ENCODE measurements at regions not wholly inside any gene's neighbourhood (a gene's known extent, or its start where the extent isn't known, plus 50 kb on each side); places are given as distances from the start of the nearest gene placed in this dataset.

DNA sequence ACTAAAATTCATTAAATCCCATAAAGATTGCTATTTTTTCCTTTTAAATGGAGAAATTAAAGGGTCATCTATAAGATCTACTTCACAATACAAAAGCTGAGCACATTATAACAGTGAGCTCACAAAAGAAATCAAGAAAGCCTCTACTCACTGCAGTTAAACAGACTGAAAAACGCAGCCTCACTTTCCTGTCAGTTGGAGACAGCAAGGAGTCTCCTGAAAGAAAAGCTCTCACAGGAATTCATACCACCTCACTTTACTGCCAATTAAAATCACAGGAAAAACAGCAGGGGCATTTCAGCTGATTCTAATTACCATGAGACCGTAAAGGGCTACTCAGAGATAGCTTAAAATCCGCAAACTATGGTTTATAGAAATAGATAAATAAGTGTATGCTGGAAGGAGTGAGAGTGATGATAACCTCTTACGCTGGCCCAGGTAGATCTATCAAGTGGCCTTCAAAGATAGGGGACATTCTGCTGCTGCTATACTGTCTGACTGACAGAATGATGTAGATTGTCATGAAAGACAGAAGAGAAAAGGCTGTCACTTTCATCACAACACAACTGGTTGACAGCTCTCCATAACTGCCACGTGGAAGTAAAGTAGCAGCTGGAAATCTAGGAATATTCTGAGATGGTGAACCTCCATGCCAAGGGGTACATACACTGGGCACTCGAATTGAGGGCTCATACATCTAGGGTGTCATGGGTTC, 1333.7 kb upstream of the DIAPH2 start:
- no peak overlapping the region for H3K4me3 ChIP-seq (ENCODE audit: low read length)
- no peak overlapping the region for H3K27ac ChIP-seq (ENCODE audit: low read depth, low read length)
- no peaks in the 10 kb centered on the region for H3K9me3 ChIP-seq (ENCODE audit: control insufficient read depth, low read length)
- no peak for DNase-seq
- no peak overlapping the region for H3K9ac ChIP-seq (ENCODE audit: extremely low read depth, low read length, poor library complexity, severe bottlenecking)
- Mint-ChIP-seq H3K9me3 (peaks cover 3% of the 10 kb centered on the region), H3K36me3 (ENCODE audit: low read depth) (no peaks in the 10 kb centered on the region), H3K27me3 (ENCODE audit: insufficient read depth) (no peaks in the 10 kb centered on the region), H3K4me1 (peaks cover 8% of the 10 kb centered on the region), H3K27ac (no peak overlapping the region), H3K4me3 (no peak overlapping the region)
- WGBS, 2 experiments (ENCODE audit: insufficient coverage in 1 of 2, insufficient read length in 1 of 2): 20 to 62% methylated on average over 3 to 6 of the region's 6 CpGs
- no peaks in the 10 kb centered on the region for H3K4me1 ChIP-seq (ENCODE audit: control insufficient read depth, insufficient read depth, low read length)
- no peaks in the 10 kb centered on the region for H3K36me3 ChIP-seq (ENCODE audit: control insufficient read depth, insufficient read depth, low read length)
- no peaks in the 10 kb centered on the region for H3K27me3 ChIP-seq (ENCODE audit: control insufficient read depth, insufficient read depth, low read length, poor library complexity, severe bottlenecking)
- TF ChIP-seq, protein P1, sequence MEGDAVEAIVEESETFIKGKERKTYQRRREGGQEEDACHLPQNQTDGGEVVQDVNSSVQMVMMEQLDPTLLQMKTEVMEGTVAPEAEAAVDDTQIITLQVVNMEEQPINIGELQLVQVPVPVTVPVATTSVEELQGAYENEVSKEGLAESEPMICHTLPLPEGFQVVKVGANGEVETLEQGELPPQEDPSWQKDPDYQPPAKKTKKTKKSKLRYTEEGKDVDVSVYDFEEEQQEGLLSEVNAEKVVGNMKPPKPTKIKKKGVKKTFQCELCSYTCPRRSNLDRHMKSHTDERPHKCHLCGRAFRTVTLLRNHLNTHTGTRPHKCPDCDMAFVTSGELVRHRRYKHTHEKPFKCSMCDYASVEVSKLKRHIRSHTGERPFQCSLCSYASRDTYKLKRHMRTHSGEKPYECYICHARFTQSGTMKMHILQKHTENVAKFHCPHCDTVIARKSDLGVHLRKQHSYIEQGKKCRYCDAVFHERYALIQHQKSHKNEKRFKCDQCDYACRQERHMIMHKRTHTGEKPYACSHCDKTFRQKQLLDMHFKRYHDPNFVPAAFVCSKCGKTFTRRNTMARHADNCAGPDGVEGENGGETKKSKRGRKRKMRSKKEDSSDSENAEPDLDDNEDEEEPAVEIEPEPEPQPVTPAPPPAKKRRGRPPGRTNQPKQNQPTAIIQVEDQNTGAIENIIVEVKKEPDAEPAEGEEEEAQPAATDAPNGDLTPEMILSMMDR (conservative IDR thresholded peaks at IDR 0.05): no peak

DNA sequence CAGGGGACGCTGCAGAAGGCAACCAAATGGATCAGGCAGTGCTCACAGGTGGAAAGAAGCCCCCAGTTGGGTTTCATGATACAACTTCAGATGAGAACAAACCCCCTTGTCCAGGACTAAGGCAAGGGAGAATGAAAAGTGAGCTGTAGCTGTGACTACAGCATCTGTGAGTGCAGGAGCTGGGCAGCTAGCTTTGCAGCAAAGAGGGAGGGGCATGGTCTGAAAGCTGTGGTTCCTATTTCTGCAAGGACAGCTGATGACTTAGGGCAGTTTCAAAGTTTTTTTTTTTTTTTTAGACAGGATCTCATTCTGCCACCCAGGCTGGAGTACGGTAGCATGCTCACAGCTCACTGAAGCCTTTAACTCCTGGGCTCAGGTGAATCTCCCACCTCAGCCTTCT, 1317.4 kb upstream of the DIAPH2 start:
- no peaks in the 10 kb centered on the region for H3K9me3 ChIP-seq (ENCODE audit: control insufficient read depth, low read length)
- no peaks in the 10 kb centered on the region for H3K4me1 ChIP-seq (ENCODE audit: control insufficient read depth, insufficient read depth, low read length)
- no peaks in the 10 kb centered on the region for H3K4me1 Mint-ChIP-seq
- H3K36me3 Mint-ChIP-seq (ENCODE audit: low read depth): no peaks in the 10 kb centered on the region
- no peak overlapping the region for H3K27ac ChIP-seq (ENCODE audit: low read depth, low read length)
- no peak overlapping the region for H3K9ac ChIP-seq (ENCODE audit: extremely low read depth, low read length, poor library complexity, severe bottlenecking)
- no peaks in the 10 kb centered on the region for H3K27me3 ChIP-seq (ENCODE audit: control insufficient read depth, insufficient read depth, low read length, poor library complexity, severe bottlenecking)
- no peak for DNase-seq
- WGBS, 2 experiments (ENCODE audit: insufficient coverage in 1 of 2, insufficient read length in 1 of 2): 85% methylated on average over 2 of the region's 2 CpGs; no CpG with 5 or more reads in 1 of the 2 experiments
- no peaks in the 10 kb centered on the region for H3K27me3 Mint-ChIP-seq (ENCODE audit: insufficient read depth)
- peaks cover 5% of the 10 kb centered on the region for H3K9me3 Mint-ChIP-seq
- H3K27ac Mint-ChIP-seq: no peak overlapping the region
- no peak overlapping the region for H3K4me3 ChIP-seq (ENCODE audit: low read length)
- H3K4me3 Mint-ChIP-seq: no peak overlapping the region
- TF ChIP-seq, protein P1 (conservative IDR thresholded peaks at IDR 0.05): no peak
- no peaks in the 10 kb centered on the region for H3K36me3 ChIP-seq (ENCODE audit: control insufficient read depth, insufficient read depth, low read length)

DNA sequence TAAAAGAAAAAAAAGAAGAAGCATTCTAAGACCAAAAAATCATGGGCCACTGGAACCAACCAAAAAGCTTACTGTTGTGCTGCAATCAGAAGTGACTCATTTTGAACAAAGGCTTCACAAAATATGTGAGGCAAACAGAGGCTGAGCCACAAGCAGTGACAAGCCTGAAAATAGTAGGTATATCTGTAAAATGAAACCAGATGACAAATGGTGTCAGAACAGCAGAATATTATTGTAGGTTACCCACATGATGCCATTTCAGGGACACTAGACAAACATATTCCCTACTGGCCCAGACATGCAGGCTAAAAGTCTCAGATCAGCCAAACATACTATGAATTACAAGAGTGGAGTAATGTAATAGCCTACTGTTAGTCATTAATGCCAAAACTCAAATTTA, 1301.8 kb upstream of the DIAPH2 start:
- Mint-ChIP-seq H3K4me1 (no peaks in the 10 kb centered on the region), H3K4me3 (no peak overlapping the region), H3K36me3 (ENCODE audit: low read depth) (no peaks in the 10 kb centered on the region), H3K27me3 (ENCODE audit: insufficient read depth) (no peaks in the 10 kb centered on the region), H3K9me3 (no peaks in the 10 kb centered on the region), H3K27ac (no peak overlapping the region)
- H3K4me1 ChIP-seq (ENCODE audit: control insufficient read depth, insufficient read depth, low read length): no peaks in the 10 kb centered on the region
- no peaks in the 10 kb centered on the region for H3K27me3 ChIP-seq (ENCODE audit: control insufficient read depth, insufficient read depth, low read length, poor library complexity, severe bottlenecking)
- H3K4me3 ChIP-seq (ENCODE audit: low read length): no peak overlapping the region
- no peak overlapping the region for H3K9ac ChIP-seq (ENCODE audit: extremely low read depth, low read length, poor library complexity, severe bottlenecking)
- no peaks in the 10 kb centered on the region for H3K9me3 ChIP-seq (ENCODE audit: control insufficient read depth, low read length)
- H3K36me3 ChIP-seq (ENCODE audit: control insufficient read depth, insufficient read depth, low read length): no peaks in the 10 kb centered on the region
- DNase-seq: no peak
- TF ChIP-seq, protein P1 (conservative IDR thresholded peaks at IDR 0.05): no peak
- no peak overlapping the region for H3K27ac ChIP-seq (ENCODE audit: low read depth, low read length)
